HT1080 (cell line): ENCODE measurements at regions not wholly inside any gene's neighbourhood (a gene's known extent, or its start where the extent isn't known, plus 50 kb on each side); places are given as distances from the start of the nearest gene placed in this dataset.
"Not testable (repeated sequence)": the region's sequence is repeated elsewhere in the genome, so short reads cannot be mapped to it uniquely, and the experiment has no call there.

Experiments
- DNase-seq: peaks from one replicate; pipeline ENCODE4 v3.0.0-alpha.2; 2015; ENCODE audit warnings: low read depth

DNA sequence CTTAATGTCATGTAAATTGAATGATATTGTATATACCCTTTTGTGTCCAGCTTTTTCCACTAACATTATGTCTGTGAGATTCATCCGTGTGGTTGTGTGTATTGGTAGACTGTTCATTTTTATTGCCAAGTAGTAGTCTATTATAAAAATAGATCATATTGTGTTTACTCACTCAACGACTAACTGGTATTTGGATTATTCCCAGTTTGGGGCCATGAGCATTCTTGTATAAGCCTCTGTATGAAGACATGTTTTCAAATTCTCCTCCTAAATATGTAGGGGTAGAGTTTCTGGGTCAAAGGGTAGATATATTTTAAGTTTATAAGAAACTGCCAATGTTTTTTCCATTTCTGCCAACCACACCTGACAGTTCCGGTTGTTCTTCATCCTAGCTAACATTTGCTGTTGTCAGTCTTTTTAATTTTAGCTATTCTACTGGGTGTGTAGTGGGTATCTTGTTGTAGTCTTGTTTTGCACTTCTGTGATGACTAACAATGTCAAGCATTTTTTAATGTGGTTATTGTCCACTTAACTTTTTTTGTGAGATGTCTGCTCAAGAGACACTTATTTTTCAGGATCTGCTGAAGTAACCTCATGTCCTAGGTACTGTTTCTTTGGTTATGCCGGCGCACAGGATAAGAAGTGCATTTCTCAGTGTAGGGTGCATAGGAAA is 93.2 kb downstream of the DACT1 start:
- DNase-seq, result no peak

DNA sequence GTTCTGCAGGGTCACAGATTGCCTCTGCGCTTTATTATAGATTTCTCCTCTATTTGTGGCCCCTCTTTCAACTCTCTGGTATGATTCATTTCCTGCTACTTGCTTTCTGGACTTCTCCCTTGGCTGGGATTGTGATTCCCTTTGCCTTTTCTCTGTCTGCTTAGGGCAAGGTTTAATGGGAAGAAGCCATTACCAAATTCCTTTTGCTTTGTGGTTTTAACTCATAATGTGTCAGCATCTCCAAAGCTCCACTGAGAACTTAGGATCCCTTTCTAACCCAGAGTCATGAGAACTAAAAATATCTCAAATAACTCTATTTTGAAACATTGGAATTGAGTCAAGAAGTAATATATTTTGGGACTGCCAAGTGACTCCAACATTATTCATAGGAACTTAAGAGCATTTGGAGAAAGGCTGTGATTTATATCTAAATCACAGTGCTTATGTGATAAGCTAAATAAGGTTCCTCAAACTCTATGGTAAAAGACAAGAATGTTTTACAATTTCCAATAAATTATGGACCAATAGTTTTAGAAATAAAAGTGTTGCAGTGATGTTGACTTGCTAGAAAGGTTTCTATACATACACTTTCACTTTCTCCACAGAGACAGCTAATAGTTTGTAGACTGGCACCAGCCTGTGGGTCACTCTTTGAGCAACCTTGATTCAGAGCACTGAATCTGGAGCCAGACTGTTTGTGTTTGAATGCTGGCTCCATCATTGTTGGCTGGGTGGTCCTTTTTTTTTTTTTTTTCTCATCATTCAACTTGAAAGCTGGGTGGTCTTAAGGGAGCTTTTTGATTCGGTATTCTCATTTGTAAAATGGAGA is 93.9 kb downstream of the DACT1 start:
- peak; percentile 100 for DNase-seq

DNA sequence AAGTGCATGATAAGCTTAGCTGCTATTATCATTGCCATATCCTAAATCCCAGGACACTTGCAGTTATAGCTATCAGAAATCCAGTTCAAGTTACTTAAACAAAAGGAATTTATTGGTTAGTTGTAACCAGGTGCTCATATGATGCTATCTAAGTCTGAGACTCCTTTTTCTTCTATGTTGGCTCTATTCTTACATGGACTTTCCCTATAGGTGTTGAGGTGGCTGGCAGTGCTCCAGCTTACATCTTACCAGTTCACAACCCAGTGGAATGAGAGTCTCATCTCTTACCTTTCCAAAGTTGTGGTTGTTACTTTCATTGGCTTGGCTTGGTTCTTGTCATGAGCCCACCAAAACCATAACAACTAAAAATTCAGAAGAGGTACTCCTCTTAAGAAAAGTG is 94.6 kb downstream of the DACT1 start:
- DNase-seq, result no peak

GRCh38 chr14:58733451-58734208 is 95.9 kb downstream of the DACT1 start:
- DNase-seq, result no peak

DNA sequence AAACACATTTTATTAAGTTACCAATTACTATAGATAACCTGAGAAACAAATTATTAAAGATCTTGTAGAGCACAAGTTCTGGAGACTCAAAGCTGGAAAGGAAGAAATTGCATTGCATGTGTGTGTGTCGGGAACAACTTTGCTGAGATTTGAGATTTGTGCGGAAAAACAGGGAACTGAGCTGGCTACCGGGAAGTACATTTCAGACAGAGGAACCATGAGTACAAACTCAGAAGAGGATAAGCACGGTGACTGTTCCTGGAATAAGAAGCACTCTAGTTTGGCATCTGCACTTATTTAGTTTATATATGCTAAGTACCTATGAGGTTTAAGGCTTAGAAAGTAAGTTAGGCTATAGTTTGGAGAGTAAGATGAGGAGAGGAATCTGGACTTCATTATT is 97.8 kb downstream of the DACT1 start:
- DNase-seq, result no peak

DNA sequence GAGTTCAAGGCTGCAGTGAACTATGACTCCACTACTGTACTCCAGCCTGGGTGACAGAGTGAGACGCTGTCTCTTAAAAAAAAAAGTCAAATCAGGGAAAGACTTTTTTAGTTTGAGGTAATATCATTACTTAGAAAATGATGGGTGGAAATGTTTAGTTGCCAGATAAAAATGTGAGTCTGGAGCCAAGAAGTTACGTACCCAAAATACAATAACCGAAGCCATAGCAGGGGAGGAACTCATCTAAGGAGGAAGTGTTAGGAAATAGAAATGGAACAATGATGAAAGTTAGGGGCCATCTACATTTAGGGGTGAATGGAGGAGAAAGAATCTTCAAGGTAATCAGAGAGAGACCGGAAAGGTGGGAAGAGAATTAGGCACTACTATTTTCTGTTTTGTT is 98.8 kb downstream of the DACT1 start:
- DNase-seq, result no peak

DNA sequence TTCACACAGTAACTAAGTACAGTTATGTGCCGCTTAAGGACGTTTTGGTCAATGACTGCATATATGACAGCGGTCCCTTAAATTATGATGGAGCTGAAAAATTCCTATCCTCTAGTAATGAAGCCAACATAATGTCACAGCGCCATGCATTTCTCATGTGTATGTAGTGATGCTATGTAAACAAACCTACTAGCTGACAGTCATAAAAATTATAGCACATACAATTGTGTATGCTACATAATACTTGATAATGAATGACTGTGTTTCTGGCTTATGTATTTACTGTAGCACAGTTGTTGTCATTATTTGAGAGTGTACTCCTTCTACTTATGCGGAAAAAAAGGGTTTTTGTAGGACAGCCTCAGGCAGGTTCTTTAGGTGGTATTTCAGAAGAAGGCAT is 99.7 kb downstream of the DACT1 start:
- no peak for DNase-seq

DNA sequence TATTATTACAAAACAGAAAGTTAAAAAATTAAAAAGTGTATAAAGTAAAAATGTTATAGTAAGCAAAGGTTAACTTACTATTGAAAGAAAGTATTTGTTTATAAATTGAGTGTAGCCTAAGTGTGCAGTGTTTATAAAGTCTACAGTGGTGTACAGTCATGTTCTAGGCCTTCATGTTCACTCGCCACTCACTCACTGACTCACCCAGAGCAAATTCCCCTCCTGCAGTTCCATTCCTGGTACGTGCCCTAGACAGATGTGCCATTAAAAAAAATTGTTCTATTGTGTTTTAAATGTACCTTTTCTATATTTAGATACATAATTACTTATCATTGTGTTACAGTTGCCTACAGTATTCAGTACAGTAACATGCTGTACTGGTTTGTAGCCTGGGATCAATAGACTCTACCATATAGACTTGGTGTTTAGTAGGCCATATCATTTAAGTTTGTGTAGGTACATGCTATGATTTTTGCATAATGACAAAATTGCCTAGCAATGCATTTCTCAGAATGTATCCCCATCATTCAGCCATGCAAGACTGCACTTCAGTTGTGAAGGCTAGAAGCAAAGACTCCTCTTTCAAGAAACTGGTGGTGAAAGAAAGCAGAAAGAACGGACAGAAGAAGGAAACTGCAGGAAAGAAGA is 100.6 kb downstream of the DACT1 start:
- DNase-seq, result peak; percentile 86

DNA sequence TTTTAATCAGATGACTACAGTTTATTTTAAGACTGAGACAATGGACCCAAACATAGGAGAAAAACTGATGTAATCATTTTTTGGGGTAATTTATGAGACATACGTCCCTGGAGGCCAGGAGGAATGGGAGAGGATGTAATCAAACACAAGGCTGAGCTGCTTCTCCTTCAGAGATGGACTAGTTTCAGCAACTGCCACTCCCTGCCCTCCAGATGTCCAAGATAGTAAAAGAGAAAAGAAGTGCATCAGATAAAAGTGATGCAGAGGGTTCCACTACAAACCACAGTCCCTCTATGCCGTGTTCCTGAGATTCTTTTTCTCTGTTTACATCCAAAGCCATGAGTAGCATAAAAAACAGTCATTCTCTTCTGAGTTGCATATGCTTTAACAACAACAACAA is 101.1 kb downstream of the DACT1 start:
- no peak for DNase-seq

DNA sequence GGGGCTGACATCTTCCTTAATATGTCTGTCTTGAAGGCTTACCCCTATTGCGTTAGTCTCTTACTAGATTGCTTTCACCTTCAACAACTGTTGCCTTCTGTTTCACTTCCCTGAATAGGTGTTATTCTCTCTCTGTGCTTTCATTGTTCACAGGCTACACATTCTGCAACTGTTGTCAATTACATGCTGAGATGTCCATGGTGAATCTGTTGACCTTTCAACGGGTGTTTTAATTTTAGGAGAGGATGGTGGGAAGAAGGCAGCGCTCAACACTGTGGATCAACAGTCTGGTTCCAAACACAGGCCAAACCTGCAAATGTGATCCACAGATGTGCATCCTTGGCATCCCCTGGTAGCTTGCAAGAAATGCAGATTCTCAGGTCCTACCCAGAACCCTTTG is 101.9 kb downstream of the DACT1 start:
- DNase-seq, result no peak

DNA sequence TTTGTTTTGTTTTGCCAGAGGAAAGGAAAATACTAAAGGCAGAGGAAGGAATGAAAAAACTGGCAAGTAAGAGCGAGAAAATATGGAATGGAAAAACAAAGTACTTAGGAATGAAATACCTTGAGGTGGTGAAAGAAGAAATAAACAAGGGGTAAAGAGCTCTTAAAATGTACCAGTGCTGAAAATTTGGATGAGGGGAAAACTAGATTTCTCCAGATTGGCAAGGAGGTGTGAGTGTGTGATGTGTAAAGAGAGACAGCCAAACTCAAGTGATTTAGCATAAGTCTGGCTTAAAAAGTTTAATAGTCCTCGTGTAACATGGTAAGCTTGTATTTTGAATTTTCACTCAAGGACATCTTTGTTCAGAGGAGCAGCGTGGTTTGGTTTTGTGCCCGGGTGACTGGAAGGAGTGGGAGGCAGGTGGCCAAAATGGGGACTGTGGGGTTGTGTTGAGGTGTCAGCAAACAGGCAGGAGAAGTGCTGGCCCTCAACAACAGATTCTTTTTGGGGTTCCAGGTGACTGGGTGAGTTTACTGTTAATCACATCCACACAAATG is 102.7 kb downstream of the DACT1 start:
- no peak for DNase-seq

DNA sequence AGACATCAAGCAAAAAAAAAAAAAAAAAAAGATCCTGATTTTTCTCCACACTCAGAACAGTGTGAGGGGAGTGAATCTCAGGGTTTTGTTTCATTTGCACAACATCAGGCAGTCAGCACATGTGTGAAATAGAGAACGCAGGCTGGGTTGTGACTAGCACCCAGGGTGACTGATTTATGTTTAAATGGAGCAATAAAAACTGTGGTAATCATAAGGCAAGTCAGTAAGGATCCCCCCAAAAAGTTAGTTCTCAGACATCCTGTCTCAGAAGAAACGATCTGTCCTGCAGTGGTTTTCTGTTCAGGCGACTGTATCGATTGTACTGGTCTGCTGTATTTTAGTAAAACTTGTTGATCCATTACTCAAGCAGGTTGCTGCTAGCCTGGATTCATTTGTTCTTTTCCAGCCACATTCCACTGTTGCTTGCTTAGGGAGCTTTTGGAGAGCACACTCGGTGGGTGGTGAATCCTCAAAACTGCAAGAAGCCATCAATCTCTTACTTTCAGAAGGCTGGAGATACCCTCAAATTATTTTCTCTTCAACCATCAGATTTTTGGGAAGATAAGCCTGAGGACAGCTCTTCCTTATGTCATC is 107.1 kb downstream of the DACT1 start:
- no peak for DNase-seq

GRCh38 chr14:58746261-58746660 is 108.5 kb downstream of the DACT1 start:
- DNase-seq, result peak; percentile 66

DNA sequence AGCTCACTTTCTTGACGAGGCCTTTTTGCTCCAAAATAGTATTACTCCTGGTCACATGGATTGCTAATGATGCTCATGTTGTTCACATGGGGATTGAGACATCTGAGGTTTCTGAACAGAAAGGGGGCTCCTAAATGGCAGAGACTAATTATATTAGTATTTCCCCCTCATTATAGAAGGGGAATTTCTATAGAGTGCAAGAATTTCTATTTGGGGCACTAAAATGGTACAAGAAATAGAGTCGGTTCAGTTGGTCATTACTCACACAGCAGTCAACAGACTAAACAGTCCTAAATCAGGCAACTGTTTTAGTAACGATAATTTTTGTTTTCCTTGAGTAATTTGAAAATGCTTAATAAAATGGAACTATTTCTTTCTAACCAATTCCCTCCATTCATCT is 108.9 kb downstream of the DACT1 start:
- DNase-seq, result no peak

- DNase-seq, result peak; percentile 39
These were observed 109.4 kb downstream of the DACT1 start for GRCh38 chr14:58747181-58747580.

DNA sequence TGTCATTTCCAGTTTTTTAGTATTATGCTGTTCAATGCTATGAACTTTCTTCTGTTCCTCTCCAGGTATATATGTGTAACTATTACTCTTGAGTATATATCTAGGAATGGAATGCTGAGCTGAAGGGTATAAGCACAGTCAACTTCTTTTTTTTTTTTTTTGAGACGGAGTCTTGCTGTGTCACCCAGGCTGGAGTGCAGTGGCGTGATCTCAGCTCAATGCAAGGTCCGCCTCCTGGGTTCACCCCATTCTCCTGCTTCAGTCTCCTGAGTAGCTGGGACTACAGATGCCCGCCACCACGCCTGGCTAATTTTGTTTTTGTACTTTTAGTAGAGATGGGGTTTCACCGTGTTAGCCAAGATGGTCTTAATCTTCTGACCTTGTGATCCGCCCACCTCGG is 110.5 kb downstream of the DACT1 start:
- not testable (repeated sequence) for DNase-seq

GRCh38 chr14:58749066-58749669 is 111.4 kb downstream of the DACT1 start:
- peak; percentile 93 for DNase-seq

- DNase-seq, result no peak
These were observed 112.8 kb downstream of the DACT1 start for GRCh38 chr14:58750321-58751269.

DNA sequence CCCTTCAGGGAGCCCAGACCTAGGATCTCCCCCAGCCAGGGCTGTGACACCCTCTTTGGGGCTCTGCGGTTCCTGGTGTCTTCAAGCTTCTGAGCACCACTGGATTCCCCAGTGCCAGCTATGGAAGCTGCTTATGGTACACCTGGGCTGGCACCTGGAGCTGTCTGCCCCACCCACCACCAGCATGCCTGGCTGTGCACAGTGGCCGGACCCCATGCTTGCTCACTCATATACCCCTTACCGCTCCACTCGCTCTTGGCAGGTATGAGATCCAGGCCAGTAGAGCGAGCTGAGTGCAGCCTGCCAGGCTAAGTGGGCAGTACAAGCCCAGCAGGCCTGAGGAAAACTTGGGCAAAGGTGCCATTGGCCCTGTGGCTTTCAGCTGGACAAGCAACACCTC is 114.0 kb downstream of the DACT1 start:
- DNase-seq, result no peak
